ENCODE measurements at regions not wholly inside any gene's neighbourhood (a gene's known extent, or its start where the extent isn't known, plus 50 kb on each side); places are given as distances from the start of the nearest gene placed in this dataset.

- DNase-seq (ENCODE audit: low spot score): no peak
Measured at GRCh38 chr7:10120936-10121335, 852.7 kb upstream of the PHF14 start.

DNA sequence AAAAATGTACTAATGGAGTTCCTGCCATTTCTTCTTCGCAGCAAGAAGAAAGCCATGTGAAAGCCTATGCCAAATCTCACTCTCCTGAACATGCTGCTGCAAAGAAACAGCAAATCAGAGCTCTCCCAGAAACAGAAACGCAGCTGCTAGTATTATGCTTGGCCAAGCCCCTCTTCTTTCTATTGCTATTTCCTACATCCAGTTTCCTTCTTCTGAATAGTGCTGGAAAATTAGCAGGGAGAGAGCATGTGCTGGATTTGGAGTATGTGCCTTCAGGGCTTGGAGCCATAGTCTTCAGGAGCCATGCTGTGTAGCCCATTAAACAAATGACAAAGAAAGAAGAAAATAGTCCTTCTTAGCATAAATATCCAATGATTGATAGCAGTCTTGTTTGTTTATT lies 852.0 kb upstream of the PHF14 start:
- DNase-seq (ENCODE audit: low spot score): no peak

DNA sequence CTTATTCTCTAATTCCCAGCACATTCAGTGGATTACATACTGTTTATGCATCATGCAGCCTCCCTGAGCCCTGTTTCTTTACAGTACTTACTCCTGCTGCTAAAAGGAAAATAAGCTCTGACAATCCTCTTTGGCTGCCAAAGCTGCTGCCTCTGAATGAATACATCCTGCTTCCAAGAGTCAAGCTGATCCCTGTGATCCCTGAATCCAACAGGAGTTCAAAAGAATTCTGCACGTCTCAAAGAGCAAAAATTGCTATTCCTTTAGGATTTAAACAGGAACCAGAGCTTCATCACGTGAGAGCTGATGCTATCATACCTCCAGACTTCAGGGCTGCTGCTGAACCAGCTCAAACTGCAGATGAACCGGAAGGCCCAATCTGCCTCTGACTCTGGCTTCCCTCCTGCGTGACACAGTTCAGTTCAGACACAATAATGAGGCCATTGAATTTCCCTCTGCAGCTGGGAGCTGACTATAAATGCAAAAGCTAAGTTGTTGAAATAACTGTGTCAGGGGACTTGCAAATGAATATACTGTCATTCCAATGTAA lies 851.0 kb upstream of the PHF14 start:
- peak; percentile 39 for DNase-seq (ENCODE audit: low spot score)

GRCh38 chr7:10128748-10129147 lies 844.9 kb upstream of the PHF14 start:
- DNase-seq (ENCODE audit: low spot score): no peak

DNA sequence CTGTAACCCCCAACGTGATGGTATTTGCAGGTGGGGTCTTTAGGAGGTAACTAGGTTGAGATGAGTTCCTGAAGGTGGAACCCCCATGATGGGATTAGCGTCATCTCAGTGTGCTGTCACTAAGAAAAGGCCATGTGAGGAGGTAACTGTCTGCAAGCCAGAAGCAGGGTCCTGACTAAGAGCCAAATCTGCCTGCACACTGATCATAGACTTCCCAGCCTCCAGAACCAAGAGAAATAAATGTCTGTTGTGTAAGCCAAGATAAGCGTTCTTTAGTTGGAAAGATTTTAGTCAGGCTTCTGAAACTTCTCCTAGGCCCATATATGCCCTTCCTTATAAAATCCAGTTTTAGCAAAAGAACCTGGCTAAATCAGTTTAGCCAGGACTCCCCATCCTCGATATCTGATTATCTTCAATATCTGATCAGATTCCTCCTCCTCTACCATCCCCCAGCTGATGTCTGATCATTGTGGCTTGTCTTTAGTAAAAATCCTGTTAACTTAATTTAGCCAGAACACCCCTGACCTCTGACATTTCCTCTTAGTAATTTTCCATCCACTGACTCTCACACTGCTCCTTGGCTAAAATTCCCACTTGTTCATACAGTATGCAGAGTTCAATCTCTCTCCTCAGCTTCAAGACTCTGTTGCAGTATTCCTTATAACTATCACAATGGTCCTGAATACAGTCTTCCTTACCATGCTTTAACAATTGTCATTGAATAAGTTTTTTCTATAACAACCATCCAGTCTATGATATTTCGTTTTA lies 835.4 kb upstream of the PHF14 start:
- no peak for DNase-seq (ENCODE audit: low spot score)

GRCh38 chr7:10146271-10146670 lies 827.4 kb upstream of the PHF14 start:
- no peak for DNase-seq (ENCODE audit: low spot score)

DNA sequence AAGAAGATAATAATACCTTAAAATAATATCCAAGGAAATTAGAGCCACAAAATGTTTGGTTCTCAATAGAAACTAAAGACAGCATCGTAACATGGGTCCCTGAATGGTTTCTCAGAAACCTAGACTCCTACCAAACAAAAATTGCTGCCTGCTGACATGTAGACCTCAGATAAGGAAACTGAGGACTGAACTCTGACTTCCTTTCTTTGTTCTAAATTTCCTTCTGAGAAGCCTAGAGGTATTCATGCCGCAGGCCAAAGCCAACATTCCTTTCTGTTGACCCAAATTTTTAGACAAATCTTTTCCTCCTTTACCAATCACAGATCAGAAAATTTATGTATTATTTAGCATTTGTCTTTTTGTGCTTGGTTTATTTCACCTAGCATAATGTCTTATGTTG lies 816.7 kb upstream of the PHF14 start:
- no peak for DNase-seq (ENCODE audit: low spot score)

DNA sequence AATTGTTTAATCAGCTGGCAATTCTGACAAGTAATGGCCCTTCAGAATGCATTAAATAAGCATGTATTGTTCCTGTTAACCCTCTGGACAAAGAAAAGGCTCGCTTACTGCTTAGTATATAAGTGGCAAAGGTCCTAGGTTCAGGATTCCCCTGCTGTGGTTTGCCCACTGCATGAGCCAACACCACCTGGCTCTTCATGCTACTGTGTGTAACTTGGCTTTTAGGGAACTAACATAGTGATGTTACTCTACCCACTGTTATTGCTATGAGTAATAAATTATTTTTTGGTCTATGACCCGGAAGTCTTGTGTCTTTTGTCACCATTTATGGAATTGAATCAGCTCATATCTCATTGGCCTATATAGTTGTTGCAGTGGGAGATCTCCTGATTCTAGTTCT lies 791.7 kb upstream of the PHF14 start:
- no peak for DNase-seq (ENCODE audit: low spot score)

DNA sequence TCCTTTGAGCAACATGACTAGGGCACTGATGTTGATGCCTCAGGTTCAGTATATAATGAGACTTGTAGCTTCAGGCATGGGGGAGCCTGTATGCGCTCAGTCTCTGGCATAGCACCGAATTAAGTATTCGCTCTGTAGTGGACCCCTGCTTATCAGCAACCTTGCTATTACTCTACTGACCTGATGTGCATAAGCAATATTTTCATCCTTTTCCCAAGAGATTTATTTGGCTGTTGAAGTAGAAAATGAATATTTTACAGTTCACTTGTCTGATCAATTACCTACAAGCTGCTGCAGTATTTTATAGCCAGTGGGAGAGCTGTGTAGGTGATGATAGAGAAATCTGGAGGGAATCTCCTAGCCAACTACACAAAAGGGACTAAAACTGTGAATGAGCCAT lies 781.6 kb upstream of the PHF14 start:
- no peak for DNase-seq (ENCODE audit: low spot score)

DNA sequence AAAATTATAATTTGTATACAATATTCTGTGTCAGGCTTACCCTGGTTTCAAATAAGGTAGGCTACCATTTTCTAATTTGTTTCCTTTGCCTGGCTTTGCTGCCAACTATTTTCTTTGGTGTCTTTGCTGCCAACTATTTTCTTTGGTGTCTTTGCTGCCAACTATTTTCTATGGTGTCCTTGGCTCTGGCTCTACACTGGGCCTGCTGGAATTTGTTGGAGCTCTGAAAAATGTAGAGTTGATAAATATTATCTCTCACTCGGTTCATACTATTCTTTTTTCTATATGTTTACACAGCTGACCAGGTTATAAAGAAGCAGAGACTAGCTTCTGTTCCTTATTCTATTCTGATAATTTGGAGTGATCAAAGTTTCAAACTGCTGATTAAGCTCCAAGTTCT lies 768.0 kb upstream of the PHF14 start:
- DNase-seq (ENCODE audit: low spot score): no peak

- DNase-seq (ENCODE audit: low spot score): no peak
Measured at GRCh38 chr7:10210000-10210399, 763.7 kb upstream of the PHF14 start.

DNA sequence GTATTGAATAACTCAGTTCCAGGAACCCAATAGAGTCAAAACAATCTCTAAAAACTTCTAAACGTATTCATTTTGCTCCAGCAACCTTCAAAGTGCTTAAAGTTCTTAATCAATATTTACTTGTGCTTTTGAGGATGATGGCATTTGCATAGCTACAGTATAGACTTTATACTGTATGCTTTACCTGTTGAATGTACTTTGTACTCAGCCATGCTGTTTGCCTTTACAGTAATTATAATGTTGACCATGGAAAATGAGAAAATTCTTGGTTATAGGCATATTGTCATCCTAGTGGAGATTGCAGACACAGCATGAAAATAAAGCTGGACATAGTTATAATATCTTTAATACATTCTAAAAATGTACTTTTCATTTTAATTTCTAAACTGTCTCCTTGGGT lies 762.7 kb upstream of the PHF14 start:
- no peak for DNase-seq (ENCODE audit: low spot score)

DNA sequence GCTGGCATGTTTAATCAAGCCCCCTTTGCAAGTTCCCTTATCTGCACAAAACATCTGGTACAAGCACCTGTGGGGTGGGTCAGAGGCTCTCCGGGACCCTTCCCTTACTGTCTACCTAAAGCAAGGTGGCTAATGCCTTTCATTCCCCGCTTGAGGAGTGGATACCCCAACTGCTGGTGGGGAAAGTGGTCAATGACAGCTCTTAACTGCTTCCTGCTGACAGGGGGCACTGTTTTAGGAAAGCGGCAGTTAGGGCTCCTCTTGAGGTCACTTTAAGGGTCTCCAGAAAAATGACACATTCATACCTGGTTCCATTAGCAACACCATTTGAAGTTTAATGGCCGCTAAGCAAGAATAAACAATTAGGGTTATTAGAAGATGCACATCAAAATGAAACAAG lies 761.8 kb upstream of the PHF14 start:
- no peak for DNase-seq (ENCODE audit: low spot score)

DNA sequence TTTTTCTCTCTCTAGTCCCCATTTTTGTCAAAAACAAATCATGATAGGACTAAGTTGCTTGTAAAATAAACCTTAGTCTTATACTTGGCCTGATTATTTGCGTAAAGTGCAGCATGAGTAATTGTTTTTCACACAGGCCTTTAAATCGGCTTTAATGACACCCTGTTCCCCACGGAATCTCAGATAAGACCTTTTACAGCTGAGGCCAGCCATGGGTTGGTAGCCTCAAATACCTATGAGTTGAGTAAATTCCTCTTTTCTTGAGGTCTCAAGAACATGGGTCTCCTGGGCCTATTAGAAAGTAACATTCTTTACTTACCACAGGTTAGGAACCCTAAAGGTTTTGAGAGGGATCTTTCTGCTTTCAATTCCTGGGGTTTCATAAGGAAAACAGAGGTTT lies 761.0 kb upstream of the PHF14 start:
- DNase-seq (ENCODE audit: low spot score): no peak

GRCh38 chr7:10216462-10216861 lies 757.2 kb upstream of the PHF14 start:
- DNase-seq (ENCODE audit: low spot score): no peak

- no peak for DNase-seq (ENCODE audit: low spot score)
Measured at GRCh38 chr7:10221084-10221483, 752.6 kb upstream of the PHF14 start.

- no peak for DNase-seq (ENCODE audit: low spot score)
Measured at GRCh38 chr7:10222976-10223375, 750.7 kb upstream of the PHF14 start.

DNA sequence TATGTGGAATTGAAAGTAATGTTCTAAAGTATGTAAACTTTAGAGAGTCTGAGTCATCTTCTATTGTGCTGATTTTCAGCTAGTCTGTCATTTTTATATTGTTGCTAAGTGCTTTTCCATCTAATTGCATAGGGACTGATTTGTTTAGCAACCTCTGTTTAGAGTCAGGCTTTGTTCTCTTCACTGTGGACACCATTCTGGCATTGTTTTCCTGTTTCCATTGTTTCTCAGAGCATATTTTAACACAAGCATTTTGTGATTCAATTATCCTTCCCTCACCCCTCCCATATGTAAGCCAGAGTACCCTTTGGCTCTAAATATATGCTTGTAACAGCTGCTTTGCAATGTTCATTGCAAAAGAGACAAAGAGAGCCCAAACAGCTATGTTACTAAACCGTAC lies 748.4 kb upstream of the PHF14 start:
- no peak for DNase-seq (ENCODE audit: low spot score)

DNA sequence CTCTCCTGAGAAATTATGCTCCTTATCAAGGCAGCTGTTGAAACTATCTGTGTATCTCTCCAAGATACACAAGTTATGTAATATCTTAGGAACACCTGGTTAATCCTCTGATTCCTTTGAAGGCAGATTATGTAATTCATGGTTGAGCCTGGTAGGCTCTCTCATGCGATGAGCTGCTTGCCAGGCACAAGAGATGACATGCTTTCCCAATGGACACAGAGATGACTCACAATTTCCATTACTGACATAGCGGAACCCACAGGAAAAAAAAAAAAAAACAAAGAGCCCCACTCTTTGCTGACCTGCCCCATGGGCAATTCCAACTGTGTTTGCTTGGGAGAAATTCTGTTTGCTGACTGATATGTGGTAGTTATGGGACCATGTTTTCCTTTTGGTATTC lies 736.4 kb upstream of the PHF14 start:
- no peak for DNase-seq (ENCODE audit: low spot score)

DNA sequence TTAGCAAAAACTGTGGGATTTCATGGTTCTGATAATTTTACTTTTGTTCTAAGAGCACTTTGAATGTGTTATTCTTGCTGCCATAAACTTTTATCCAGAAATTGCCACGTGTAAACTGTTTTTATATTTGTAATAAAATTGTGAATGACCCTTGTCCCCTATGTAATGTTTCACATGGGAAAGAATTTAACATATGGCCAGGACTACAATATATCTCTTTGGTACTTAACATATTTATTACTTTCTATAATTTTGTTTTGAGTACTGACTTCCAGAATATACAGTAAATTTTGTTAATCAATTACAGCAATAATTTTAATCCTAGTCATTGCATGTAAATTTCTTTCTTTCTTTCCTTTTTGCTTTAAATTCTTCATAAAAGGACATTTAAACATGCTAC lies 735.0 kb upstream of the PHF14 start:
- DNase-seq (ENCODE audit: low spot score): no peak

DNA sequence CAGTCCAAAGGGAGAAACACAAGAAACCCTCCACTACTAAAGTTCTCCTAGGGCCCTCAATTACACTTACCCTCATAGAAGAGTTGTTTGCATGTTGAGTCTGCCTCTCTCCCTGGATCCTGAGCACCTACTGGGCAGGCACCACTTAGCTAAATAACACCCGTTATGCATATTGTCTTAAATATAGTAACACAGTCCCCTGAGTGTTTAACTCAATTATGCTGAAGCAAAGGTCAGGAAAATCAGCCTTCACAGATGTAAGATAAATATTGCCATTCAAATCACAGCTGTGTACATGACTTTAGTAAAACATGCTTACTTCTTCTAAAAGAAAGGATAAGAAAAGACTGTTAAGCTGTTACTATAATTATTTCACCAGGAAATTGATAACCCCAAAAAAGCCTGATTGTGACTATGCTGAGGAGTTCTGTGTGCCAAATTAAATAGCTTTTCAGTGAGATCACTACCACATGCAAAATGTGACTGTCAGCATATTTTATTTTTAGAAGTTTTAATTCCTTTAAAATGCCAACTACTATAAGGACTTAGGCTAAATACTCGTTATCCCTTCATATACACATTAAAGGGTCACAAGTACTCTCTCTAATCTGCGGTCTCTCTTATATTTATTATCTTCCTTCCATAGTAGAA lies 733.9 kb upstream of the PHF14 start:
- no peak for DNase-seq (ENCODE audit: low spot score)

DNA sequence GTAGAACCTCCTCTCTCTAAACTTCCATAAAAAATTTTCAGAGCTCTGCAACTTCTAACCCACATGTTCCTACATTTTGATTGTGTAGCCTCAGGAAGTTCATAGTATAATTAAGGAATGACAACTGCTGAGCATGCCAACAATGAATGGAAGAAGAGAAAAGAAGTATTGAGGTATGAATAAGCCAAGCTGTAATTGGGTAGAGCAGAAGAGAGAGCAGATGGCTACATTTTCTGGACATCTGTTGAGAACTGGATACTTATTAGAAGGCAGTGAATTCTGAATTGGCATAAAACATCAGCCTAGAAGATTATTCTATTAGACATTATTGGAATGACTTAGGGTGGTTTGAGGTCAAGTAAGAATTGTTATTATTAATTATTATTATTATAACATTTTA lies 728.3 kb upstream of the PHF14 start:
- no peak for DNase-seq (ENCODE audit: low spot score)

DNA sequence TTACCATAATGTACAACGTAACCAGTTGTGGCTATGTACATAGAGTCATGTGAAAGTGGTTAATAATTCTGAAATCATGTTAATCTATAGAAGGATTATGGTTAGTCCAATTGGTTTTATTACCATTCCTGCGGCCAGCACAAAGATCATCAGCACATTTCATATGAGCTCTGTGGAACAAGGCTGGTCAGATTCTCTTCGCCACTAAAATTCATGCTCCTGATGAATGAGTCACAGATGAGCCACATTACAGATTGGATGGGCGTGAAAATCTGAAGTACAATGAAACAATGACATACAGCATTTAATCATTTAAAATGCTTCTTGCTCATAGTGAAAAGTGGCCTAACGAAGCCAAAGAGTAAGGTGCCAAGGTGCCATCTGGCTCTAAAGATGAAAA lies 716.2 kb upstream of the PHF14 start:
- DNase-seq (ENCODE audit: low spot score): no peak

DNA sequence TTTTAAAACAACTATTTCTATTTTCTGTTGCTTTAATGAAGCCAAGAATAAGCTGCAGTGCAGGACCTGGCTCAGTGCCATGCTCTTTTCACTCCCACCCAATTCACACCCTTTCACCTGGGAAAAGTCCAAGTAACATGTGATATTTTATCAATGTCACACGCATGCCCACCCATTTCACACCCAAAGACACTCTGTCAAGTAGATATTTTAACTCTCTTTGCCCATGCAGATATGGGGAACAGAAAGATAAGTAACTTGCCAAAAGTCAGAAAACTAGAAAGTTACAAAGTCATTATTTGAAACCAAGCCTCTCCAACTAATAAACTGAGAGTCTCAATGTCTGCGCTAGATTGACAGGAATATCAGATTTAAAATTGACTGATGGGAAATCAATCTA lies 706.7 kb upstream of the PHF14 start:
- no peak for DNase-seq (ENCODE audit: low spot score)
